ENCODE measurements at regions not wholly inside any gene's neighbourhood (a gene's known extent, or its start where the extent isn't known, plus 50 kb on each side); places are given as distances from the start of the nearest gene placed in this dataset.

- no peaks in the 10 kb centered on the region for H3K9me3 Mint-ChIP-seq
- H3K9me3 ChIP-seq (replicated peaks in 1 of 2; ENCODE audit: control insufficient read depth in 1 of 2, insufficient read depth in 1 of 2, low read length in 2 of 2): no peaks in the 10 kb centered on the region
- H3K4me1 Mint-ChIP-seq: no peaks in the 10 kb centered on the region
- no CpG with 5 or more reads among the region's 1 CpG for WGBS (ENCODE audit: insufficient coverage)
- TF ChIP-seq, protein P1, sequence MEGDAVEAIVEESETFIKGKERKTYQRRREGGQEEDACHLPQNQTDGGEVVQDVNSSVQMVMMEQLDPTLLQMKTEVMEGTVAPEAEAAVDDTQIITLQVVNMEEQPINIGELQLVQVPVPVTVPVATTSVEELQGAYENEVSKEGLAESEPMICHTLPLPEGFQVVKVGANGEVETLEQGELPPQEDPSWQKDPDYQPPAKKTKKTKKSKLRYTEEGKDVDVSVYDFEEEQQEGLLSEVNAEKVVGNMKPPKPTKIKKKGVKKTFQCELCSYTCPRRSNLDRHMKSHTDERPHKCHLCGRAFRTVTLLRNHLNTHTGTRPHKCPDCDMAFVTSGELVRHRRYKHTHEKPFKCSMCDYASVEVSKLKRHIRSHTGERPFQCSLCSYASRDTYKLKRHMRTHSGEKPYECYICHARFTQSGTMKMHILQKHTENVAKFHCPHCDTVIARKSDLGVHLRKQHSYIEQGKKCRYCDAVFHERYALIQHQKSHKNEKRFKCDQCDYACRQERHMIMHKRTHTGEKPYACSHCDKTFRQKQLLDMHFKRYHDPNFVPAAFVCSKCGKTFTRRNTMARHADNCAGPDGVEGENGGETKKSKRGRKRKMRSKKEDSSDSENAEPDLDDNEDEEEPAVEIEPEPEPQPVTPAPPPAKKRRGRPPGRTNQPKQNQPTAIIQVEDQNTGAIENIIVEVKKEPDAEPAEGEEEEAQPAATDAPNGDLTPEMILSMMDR (IDR thresholded peaks at IDR 0.05): no peak
- H3K27me3 Mint-ChIP-seq (ENCODE audit: low read depth in 3 of 3): peaks cover 0 to 3% (median 1%) of the 10 kb centered on the region in 3 donors
- no peaks in the 10 kb centered on the region for H3K79me2 ChIP-seq (ENCODE audit: insufficient read depth, low read length)
- no peaks in the 10 kb centered on the region for H3K36me3 Mint-ChIP-seq
- H3K9ac ChIP-seq (ENCODE audit: insufficient read depth, low read length, poor library complexity, severe bottlenecking): no peak overlapping the region
- no peak overlapping the region for H3K4me3 Mint-ChIP-seq
- H2AFZ ChIP-seq (ENCODE audit: insufficient read depth, low read depth, low read length, poor library complexity, severe bottlenecking): no peak overlapping the region
- no peak overlapping the region for H3K27ac Mint-ChIP-seq
- H3K27ac ChIP-seq (ENCODE audit: low read depth in 1 of 2, low read length in 2 of 2): no peak overlapping the region
- no peak overlapping the region for H3K4me3 ChIP-seq (replicated peaks in 1 of 3; ENCODE audit: low read depth in 2 of 3, low read length in 3 of 3)
- no peak overlapping the region for H3K4me2 ChIP-seq (replicated peaks; ENCODE audit: extremely low read depth, low read length, poor library complexity, severe bottlenecking)
- intact Hi-C loops (cut with micrococcal nuclease): no loop called here
- H3K27me3 ChIP-seq (ENCODE audit: control insufficient read depth in 2 of 2, insufficient read depth in 2 of 2, low read length in 2 of 2): no peaks in the 10 kb centered on the region
- H4K20me1 ChIP-seq (ENCODE audit: insufficient read depth, low read length): no peaks in the 10 kb centered on the region
- DNase-seq: no peak
- no peaks in the 10 kb centered on the region for H3K4me1 ChIP-seq (ENCODE audit: control insufficient read depth in 1 of 2, insufficient read depth in 2 of 2, low read length in 2 of 2)
- H3K36me3 ChIP-seq (replicated peaks in 1 of 2; ENCODE audit: control insufficient read depth in 1 of 2, insufficient read depth in 2 of 2, low read length in 2 of 2): no peaks in the 10 kb centered on the region
Observed at GRCh38 chr1:88060112-88060673, 623.9 kb upstream of the PKN2 start.

GRCh38 chr1:88060750-88061491 lies 623.2 kb upstream of the PKN2 start:
- Mint-ChIP-seq H3K27me3 (ENCODE audit: low read depth in 3 of 3) (peaks cover 0 to 6% (median 1%) of the 10 kb centered on the region in 3 donors), H3K27ac (no peak overlapping the region), H3K4me3 (no peak overlapping the region), H3K9me3 (no peaks in the 10 kb centered on the region), H3K36me3 (no peaks in the 10 kb centered on the region), H3K4me1 (no peaks in the 10 kb centered on the region)
- WGBS (ENCODE audit: insufficient coverage): 100% methylated on average over 1 of the region's 3 CpGs
- Histone ChIP-seq H3K9me3 (replicated peaks in 1 of 2; ENCODE audit: control insufficient read depth in 1 of 2, insufficient read depth in 1 of 2, low read length in 2 of 2) (no peaks in the 10 kb centered on the region), H3K79me2 (ENCODE audit: insufficient read depth, low read length) (no peaks in the 10 kb centered on the region), H3K27ac (ENCODE audit: low read depth in 1 of 2, low read length in 2 of 2) (no peak overlapping the region), H3K4me2 (replicated peaks; ENCODE audit: extremely low read depth, low read length, poor library complexity, severe bottlenecking) (no peak overlapping the region), H3K9ac (ENCODE audit: insufficient read depth, low read length, poor library complexity, severe bottlenecking) (no peak overlapping the region), H3K27me3 (ENCODE audit: control insufficient read depth in 2 of 2, insufficient read depth in 2 of 2, low read length in 2 of 2) (no peaks in the 10 kb centered on the region), H3K36me3 (replicated peaks in 1 of 2; ENCODE audit: control insufficient read depth in 1 of 2, insufficient read depth in 2 of 2, low read length in 2 of 2) (no peaks in the 10 kb centered on the region), H3K4me1 (ENCODE audit: control insufficient read depth in 1 of 2, insufficient read depth in 2 of 2, low read length in 2 of 2) (no peaks in the 10 kb centered on the region), H3K4me3 (replicated peaks in 1 of 3; ENCODE audit: low read depth in 2 of 3, low read length in 3 of 3) (no peak overlapping the region), H2AFZ (ENCODE audit: insufficient read depth, low read depth, low read length, poor library complexity, severe bottlenecking) (no peak overlapping the region), H4K20me1 (ENCODE audit: insufficient read depth, low read length) (no peaks in the 10 kb centered on the region)
- DNase-seq: no peak
- TF ChIP-seq, protein P1 (IDR thresholded peaks at IDR 0.05): no peak
- intact Hi-C loops (cut with micrococcal nuclease): no loop called here

Measured in CD14-positive monocyte (primary cell).